ENCODE measurements at regions not wholly inside any gene's neighbourhood (a gene's known extent, or its start where the extent isn't known, plus 50 kb on each side); places are given as distances from the start of the nearest gene placed in this dataset.
A peak's percentile ranks its signal among the peaks of the same experiment; 100 is the strongest.

DNA sequence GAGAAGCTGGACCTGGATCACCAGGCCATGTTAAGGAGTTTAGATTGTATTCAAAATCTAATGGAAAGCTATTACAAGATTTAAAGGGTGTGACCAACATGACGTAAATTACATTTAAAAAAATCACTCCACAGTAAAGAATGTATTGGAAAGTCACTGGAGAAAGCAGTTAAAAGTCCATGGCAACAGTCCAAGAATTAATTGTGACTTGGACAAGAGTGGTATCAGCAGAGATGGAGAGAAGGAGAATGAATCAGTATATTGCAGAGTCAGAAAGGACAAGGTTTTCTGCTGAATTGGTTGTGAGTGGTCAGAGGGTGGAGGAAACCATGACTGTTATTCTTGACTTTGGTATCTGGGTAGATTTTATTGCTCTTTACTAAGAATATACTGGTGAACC, 535.1 kb upstream of the SLITRK1 start:
- no peak for DNase-seq (ENCODE audit: low spot score in 2 of 2)
- no peak for ATAC-seq

DNA sequence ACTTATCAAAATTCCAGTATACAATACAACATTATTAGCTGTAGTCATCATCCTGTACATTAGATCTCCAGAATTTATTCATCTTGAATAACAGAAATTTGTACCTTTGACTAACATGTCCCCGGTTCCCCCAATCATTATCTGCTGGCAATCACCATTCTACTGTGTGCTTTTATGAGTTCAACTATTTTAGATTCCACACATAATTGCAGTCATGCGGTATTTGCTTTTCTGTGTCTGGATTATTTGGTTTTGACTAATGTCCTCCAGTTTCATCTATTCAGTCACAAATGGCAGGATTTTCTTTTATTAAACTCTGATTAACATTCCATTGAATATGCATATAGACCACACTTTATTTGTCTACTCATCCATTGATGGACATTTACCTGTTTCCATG, 530.7 kb upstream of the SLITRK1 start:
- H3K36me3 Mint-ChIP-seq: no peaks in the 10 kb centered on the region
- no peak for ATAC-seq
- no peak overlapping the region for H3K27ac Mint-ChIP-seq
- H3K9me3 Mint-ChIP-seq: peaks cover 0 to 2% of the 10 kb centered on the region in 2 donors
- no peak for DNase-seq (ENCODE audit: low spot score in 2 of 2)

More for the DNA sequence above, 535.1 kb upstream of the SLITRK1 start:
- Mint-ChIP-seq H3K36me3 (no peaks in the 10 kb centered on the region), H3K9me3 (peaks cover 7 to 19% of the 10 kb centered on the region in 2 donors), H3K27ac (no peak overlapping the region)

DNA sequence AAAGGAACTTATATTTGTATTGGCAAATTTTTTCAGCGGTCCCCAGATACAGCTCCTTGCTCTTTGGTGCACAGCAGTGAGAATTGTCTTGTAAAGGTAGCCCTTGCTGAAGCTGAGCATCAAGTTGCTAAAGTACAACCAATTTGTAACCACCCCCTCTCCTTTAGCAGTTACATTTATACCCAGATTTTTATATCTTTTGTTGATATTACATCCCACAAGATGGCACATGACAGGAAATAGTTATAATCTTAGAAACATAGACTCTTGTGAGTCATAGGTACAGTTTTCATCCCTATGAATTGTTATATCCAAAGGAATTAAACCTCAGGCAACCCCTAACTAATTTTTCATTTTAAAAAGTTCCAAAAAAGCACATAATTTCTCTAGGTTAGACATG, 523.0 kb upstream of the SLITRK1 start:
- peaks cover 6 to 7% of the 10 kb centered on the region in 2 donors for H3K9me3 Mint-ChIP-seq
- DNase-seq (ENCODE audit: low spot score in 2 of 2) (no peak), ATAC-seq (no peak)
- no peaks in the 10 kb centered on the region for H3K36me3 Mint-ChIP-seq
- H3K27ac Mint-ChIP-seq: no peak overlapping the region

DNA sequence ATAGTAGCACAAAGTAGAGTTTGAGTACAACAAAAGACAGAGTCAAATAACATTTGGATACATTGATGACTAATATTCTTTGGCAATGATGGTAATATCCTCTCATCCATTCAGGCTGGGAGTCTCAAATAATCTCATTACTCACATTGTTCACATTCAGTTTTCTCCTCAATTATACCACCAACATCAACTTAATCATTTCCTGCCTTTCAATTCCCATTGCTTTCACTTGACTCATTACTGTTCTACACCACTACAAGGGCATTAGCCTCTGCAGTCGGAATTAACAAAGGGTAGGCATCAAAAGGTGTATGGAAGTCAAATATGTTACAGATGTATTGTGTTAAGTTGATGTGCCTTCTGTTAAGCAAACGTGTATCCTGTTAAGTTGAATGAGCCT, 518.4 kb upstream of the SLITRK1 start:
- no peaks in the 10 kb centered on the region for H3K36me3 Mint-ChIP-seq
- peaks cover 7 to 13% of the 10 kb centered on the region in 2 donors for H3K9me3 Mint-ChIP-seq
- ATAC-seq (no peak), DNase-seq (ENCODE audit: low spot score in 2 of 2) (no peak)
- no peak overlapping the region for H3K27ac Mint-ChIP-seq

DNA sequence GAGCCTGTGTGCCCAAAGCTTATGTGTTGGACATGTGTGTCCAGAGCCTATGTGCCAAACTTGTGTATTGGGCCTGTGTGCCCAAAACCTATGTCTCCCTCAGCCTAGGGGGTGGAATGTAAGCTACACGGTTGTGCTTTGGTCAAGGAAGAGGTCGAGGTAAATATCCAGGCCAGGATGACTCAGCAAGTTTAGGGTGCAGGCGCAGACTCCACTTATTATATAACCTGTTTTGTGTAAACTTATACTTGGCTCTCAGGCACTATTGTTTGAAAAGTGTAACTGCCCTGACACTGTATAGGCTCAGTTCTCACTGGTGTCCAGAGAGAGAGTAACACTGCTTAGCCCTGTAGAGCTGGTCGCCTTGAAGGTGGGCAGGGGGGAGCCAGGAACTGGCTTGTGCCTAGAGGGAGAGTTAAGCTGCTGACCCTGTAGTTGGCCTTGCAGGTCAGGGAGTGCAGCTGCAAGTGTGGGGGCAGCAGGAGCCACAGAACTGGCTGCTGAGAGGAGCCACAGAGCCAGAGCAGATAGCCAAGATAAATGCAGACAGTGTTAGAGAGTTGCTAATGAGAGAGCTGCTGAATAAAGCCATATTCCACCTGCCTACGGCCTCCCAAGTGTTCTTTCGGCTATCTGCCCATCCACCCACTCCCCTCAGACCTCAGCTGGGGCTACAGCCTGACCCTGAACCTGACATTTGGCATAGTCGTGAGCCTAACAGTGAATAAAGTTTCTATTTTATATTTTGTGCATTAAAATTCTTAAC, 517.2 kb upstream of the SLITRK1 start:
- no peak for DNase-seq (ENCODE audit: low spot score in 2 of 2)
- H3K36me3 Mint-ChIP-seq: peaks cover 0 to 4% of the 10 kb centered on the region in 2 donors

DNA sequence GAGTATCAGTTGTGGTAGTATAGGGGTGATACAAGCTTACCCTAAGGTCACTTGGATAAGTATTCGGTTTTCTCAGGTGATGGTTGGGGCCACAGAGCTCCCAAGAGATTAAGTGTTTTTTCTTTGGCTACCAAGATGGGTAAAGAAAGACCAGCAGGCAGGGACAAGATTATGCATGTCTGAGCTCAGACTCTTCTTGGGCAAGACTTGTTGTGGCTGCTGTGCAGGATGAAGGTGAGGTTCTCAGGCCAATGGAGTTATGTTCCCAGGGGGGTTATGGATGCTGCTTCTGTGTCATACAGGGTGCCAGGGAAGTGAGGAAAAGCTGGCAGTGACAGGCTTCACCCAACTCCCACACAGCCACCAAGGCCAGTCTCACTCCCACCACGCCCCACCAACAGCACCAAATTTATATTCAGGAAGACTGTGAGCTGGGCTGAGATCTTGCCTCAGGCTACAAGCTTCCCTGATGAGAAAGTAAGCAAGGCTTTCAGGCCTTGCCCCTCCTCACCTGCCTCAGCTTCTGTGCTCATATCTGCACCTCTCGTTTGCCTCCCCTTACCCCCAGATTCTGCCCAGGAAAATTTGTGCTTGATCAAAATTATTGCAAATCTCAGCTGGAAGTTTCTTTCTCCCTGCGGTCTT, 511.8 kb upstream of the SLITRK1 start:
- ATAC-seq (no peak), DNase-seq (ENCODE audit: low spot score in 2 of 2) (no peak)
- no peak overlapping the region for H3K27ac Mint-ChIP-seq
- peaks cover 0 to 22% of the 10 kb centered on the region in 2 donors for H3K36me3 Mint-ChIP-seq
- H3K9me3 Mint-ChIP-seq: peaks cover 30 to 32% of the 10 kb centered on the region in 2 donors

More for the DNA sequence above, 517.2 kb upstream of the SLITRK1 start:
- Mint-ChIP-seq H3K9me3 (peaks cover 10 to 20% of the 10 kb centered on the region in 2 donors), H3K27ac (peak overlapping the region in 1 of 2 donors; percentile 69)
- ATAC-seq: no peak

DNA sequence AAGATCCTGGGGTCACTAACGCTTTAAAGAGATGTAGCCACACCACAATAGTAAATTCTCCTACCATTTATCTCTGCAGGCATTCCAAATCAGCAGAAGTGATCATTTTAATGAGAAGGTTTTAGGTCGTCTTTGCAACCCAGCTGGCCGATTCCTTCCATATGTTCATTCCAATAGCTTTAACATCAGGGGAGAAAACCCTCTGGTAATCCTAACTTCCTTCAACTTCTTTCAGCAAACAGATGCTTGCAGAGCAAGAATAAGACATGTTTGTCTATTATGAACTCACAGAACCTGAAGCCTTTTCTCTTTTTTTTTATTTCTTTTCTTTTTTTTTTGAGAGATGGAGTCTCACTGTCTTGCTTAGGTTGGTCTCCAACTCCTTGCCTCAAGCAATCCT, 498.6 kb upstream of the SLITRK1 start:
- H3K9me3 Mint-ChIP-seq: peaks cover 10 to 23% of the 10 kb centered on the region in 2 donors
- H3K36me3 Mint-ChIP-seq: peaks cover 0 to 10% of the 10 kb centered on the region in 2 donors
- no peak overlapping the region for H3K27ac Mint-ChIP-seq
- no peak for DNase-seq (ENCODE audit: low spot score in 2 of 2)
- no peak for ATAC-seq

DNA sequence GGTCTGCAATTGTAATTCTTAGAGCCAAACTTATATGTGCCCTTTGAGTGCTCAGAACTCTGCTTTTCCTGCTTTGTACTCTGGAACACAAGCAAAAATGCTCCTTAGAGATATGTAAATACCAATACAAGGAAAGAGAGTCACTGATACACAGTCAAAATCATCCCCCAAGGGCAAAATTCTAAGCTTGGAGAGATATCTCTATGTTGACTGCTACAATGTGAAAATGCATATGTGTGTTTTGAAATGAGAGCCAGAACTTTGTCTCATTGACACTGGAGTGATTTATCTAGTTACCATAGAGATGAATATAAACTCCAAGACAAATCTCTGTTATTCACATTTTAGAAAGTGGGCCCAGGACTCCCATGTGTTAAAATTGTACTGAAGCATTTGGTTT, 494.8 kb upstream of the SLITRK1 start:
- Mint-ChIP-seq H3K9me3 (peaks cover 7 to 11% of the 10 kb centered on the region in 2 donors), H3K27ac (no peak overlapping the region), H3K36me3 (no peaks in the 10 kb centered on the region)
- DNase-seq (ENCODE audit: low spot score in 2 of 2) (no peak), ATAC-seq (no peak)

DNA sequence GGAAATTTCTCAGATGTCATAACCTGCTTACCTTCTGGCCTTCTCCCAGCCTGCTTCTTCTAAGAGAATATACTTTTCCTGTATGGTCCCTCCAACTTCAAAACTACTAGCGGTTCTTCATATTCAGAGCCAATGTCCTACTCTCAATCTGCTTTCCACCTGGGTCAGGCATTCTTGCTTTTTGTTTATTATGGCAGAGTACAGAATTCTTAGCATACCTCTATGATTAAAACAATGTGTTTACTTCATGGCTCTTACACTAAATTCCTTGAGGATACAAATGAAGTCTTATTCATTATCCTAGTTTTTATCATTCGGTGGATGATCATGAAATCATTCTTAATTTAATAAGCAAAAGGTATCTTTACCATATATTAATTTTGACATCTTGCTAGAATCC, 484.2 kb upstream of the SLITRK1 start:
- no peak for DNase-seq (ENCODE audit: low spot score in 2 of 2)
- peaks cover 0 to 5% of the 10 kb centered on the region in 2 donors for H3K9me3 Mint-ChIP-seq
- H3K36me3 Mint-ChIP-seq: no peaks in the 10 kb centered on the region
- H3K27ac Mint-ChIP-seq: no peak overlapping the region
- no peak for ATAC-seq

DNA sequence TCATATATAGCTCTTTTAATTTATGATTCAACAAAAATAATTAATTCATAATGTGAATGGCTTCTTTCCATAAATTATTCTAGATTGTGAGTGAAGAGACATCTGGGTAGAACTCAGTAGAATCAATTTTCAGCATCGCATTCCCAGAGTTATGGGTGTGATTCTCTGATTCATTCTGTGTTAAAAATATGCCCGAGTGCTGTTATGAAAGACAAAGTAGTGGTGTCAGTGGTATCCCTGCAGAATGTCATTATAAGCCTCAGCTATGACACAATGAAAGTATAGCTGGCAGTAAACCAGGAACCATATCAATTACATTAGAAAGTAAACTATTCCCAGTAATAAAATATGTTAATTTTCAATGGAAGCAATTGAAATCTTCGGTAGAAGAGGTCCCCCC, 480.5 kb upstream of the SLITRK1 start:
- DNase-seq (ENCODE audit: low spot score in 2 of 2): no peak
- H3K27ac Mint-ChIP-seq: no peak overlapping the region
- no peak for ATAC-seq
- no peaks in the 10 kb centered on the region for H3K36me3 Mint-ChIP-seq
- H3K9me3 Mint-ChIP-seq: no peaks in the 10 kb centered on the region

DNA sequence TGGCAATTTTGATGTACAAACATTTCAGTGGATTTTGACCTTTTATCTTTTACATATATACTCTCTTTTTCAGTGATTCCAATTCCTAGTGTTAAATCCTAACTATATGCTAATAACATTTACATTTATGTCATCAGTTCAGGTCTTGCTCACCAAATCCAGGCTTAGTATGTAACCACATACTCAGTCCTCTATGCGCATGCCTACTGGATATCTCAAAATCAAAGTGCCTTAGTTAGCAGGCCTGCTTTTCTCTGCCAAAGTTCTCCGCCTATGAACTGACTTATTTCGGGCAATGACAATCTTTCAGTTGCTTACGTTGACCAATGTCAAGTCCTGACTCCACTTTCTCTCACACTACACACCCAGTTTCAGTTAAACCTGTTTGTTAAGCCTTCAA, 478.5 kb upstream of the SLITRK1 start:
- H3K9me3 Mint-ChIP-seq: no peaks in the 10 kb centered on the region
- no peak overlapping the region for H3K27ac Mint-ChIP-seq
- no peaks in the 10 kb centered on the region for H3K36me3 Mint-ChIP-seq
- DNase-seq (ENCODE audit: low spot score in 2 of 2): no peak
- ATAC-seq: no peak

DNA sequence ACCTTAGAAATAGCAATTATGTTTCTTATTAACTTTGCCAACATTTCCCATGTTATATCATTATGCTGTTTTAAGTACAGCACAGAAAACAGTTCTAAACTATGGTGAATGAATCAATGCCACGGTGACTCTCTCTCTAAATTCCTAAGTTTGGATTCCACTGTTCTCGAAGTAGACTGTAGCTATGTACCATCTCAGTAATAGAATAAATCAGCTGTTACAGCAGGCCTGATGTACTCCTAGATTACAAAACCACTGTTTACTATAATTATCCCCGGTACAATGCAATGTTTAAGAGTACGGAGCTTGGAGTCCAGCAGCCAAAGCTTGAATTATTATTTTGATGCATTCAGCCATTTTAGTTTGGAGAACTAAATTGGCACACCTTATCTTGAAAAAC, 476.3 kb upstream of the SLITRK1 start:
- Mint-ChIP-seq H3K36me3 (no peaks in the 10 kb centered on the region), H3K9me3 (peaks cover 3 to 7% of the 10 kb centered on the region in 2 donors), H3K27ac (no peak overlapping the region)
- DNase-seq (ENCODE audit: low spot score in 2 of 2): no peak
- no peak for ATAC-seq

DNA sequence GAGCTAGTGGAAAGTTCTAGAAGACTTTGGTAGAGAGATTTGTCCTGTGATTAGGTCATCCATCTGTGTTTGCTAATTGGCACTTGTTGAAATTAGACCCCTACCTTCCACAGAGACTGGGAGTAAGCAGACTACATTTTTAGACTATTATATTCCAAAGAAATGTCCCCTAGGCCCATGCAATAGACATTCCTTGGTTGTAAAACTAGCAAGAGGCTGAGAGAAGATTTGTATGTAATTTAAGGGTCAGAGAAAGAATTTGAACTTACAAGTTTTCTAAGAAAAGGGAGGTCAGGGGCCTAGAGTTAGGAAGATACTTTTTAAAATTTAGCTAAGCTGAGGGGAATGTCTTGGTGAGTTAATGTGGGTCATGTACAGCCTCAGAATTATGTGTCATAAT, 470.7 kb upstream of the SLITRK1 start:
- DNase-seq (ENCODE audit: low spot score in 2 of 2) (no peak), ATAC-seq (no peak)
- Mint-ChIP-seq H3K9me3 (peaks cover 3 to 11% of the 10 kb centered on the region in 2 donors), H3K27ac (no peak overlapping the region), H3K36me3 (no peaks in the 10 kb centered on the region)

DNA sequence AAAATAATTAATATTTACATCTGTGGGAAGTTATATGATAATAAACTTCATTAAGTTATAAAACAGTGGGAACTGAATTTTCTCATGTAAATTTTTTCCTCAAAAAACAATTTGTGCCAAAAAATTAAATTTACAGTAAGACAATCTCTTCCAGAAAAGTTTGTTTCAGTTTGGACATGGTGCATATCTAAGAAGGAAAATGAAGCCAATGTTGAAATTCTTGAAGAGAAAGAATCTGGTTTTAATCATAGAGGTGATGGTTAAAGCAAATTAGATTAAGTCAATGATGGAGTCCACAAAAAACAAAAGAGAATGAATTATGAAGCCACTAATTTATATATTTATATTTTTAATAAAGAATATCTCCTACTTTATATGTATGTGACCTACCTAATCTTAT, 457.2 kb upstream of the SLITRK1 start:
- Mint-ChIP-seq H3K36me3 (no peaks in the 10 kb centered on the region), H3K27ac (no peak overlapping the region), H3K9me3 (peaks cover 1 to 4% of the 10 kb centered on the region in 2 donors)
- no peak for DNase-seq (ENCODE audit: low spot score in 2 of 2)
- ATAC-seq: no peak

DNA sequence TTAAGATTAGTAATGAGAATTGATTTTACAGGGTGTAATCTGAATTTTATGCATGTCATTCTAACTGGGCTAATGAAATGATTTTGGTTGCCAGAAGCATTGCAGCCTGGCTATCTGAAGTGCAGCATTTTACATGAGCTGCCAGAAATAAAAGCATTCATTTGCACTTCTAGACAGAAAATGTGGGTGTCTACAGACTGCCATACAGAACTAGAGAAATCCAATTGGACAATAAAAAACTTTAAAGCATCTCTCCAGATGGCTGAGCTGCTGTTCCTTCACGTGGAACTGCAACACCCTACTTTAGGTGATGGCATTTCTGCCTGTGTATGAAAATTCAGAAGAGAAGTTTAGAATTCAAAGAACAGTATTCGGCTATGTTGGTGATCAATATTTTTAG, 450.1 kb upstream of the SLITRK1 start:
- no peak for ATAC-seq
- DNase-seq (ENCODE audit: low spot score in 2 of 2): no peak
- Mint-ChIP-seq H3K9me3 (no peaks in the 10 kb centered on the region), H3K36me3 (no peaks in the 10 kb centered on the region), H3K27ac (no peak overlapping the region)

DNA sequence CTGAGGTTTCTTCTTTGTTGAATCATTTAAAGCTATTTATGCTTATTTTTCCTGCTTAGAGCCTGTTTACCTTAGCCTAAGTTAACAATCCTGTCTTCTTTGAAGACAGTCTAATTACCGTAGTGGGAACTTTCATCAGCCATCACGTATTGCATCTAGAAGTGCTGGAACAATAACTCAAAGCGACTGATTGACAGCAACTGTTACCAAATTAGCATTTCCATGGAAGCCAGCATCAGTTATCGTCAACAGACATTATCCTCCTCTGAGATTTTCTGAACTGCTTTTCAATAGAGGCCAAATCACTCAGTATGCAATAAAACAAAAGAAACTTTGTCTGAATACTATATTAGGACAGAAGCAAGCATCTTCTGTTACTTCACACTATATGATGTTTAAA, 433.3 kb upstream of the SLITRK1 start:
- H3K36me3 Mint-ChIP-seq: no peaks in the 10 kb centered on the region
- no peak overlapping the region for H3K27ac Mint-ChIP-seq

DNA sequence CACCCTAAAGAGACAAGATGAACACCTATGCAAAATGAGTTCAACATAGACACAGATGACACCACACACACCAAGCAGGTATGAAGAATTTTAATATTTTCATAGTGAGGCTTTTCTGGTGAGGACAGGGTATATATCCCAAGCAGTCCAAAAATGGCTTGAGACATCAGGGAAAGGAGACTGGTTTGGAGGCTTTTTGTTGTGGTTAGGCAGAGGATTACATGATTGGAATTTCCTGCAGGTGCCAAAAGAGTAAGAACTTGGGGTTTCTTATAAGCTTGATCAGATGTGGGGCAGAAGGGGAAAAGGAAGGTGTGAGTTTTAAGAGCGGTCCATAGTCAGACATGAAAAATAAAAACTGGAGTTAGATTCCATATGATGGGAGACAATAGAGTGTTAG, 420.8 kb upstream of the SLITRK1 start:
- Mint-ChIP-seq H3K9me3 (peaks cover 0 to 6% of the 10 kb centered on the region in 2 donors), H3K27ac (no peak overlapping the region)
- ATAC-seq: no peak

More for the DNA sequence above, 433.3 kb upstream of the SLITRK1 start:
- DNase-seq (ENCODE audit: low spot score in 2 of 2): no peak
- ATAC-seq: no peak
- H3K9me3 Mint-ChIP-seq: no peaks in the 10 kb centered on the region

DNA sequence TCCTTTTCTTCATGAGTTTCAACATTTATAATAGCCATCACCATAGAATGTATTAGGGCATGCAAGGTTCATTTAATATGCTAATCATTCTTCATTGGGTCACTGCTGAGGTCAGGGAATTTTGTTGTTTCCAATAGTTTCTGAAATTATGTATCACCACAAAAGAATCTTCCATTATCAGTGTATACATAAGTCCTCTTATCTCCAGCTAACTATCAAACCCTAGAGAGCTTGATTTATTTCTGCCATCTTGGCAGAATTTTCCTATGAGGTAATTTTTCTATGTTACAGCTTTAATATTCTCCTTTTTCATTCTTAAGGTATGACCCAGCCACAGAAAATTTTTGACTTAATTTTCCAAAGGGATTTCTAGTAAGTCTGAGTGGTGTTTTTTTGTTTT, 415.0 kb upstream of the SLITRK1 start:
- Mint-ChIP-seq H3K27ac (no peak overlapping the region), H3K9me3 (peaks cover 0 to 11% of the 10 kb centered on the region in 2 donors), H3K36me3 (no peaks in the 10 kb centered on the region)
- no peak for DNase-seq (ENCODE audit: low spot score in 2 of 2)
- no peak for ATAC-seq

More for the DNA sequence above, 420.8 kb upstream of the SLITRK1 start:
- no peaks in the 10 kb centered on the region for H3K36me3 Mint-ChIP-seq
- DNase-seq (ENCODE audit: low spot score in 2 of 2): no peak
